ENCODE measurements at regions not wholly inside any gene's neighbourhood (a gene's known extent, or its start where the extent isn't known, plus 50 kb on each side); places are given as distances from the start of the nearest gene placed in this dataset.
"Not testable (repeated sequence)": the region's sequence is repeated elsewhere in the genome, so short reads cannot be mapped to it uniquely, and the experiment has no call there.

DNA sequence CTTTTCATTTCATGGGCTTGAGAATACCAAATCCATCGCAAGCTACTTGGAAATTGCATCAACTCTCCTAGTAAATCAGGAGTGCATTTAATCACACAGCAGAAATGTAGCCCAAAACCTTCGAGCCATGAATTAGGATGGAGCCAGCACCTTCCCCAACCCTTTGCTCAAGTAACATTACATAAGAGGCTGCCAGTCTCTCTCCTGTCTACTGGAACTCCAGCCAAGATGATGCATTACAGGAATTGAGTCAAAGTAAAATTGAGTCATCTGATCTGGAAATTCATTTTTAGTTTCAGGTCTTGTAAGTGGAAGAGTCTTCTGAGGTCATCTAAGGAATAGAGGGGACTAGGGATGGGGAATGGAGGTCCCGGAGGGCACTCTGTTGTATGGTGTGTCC lies 69.7 kb upstream of the FHIP2A start:
- H3K27me3 ChIP-seq = no peaks in the 10 kb centered on the region
- no peaks in the 10 kb centered on the region for H3K9me3 ChIP-seq
- peaks cover 4% of the 10 kb centered on the region for H3K4me1 ChIP-seq
- no peak for DNase-seq
- no peak overlapping the region for H3K4me3 ChIP-seq
- TF ChIP-seq CTCF (IDR thresholded peaks at IDR 0.05) = no peak
- no peak overlapping the region for H3K27ac ChIP-seq
- H3K36me3 ChIP-seq = no peaks in the 10 kb centered on the region
- no peak for ATAC-seq
- intact Hi-C loops (cut with DNase I) = no loop called here

GRCh38 chr10:114752570-114752969 lies 69.0 kb upstream of the FHIP2A start:
- H3K36me3 ChIP-seq; DNase-seq; H3K4me3 ChIP-seq; H3K9me3 ChIP-seq; H3K27ac ChIP-seq; intact Hi-C loops (cut with DNase I); ATAC-seq; H3K27me3 ChIP-seq; H3K4me1 ChIP-seq: not testable (repeated sequence)

DNA sequence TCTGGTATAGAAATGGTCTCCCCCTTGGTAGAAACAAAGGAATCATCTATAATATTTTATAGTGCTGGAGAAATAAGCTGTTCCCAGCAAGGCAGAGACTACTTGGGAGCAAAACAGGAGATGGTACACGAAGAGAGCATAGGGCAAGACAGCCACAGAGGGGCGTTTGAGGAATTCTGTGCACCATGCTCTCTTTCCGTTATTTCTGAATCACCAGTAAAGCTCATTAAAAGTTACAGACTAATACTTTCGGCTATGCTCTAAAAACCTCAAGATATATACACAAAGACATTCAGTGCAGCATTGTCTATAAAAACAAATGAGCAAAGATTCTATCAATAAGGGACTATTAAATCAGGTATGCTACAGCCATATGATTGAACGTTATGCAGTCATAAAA lies 68.5 kb upstream of the FHIP2A start:
- H3K36me3 ChIP-seq = no peaks in the 10 kb centered on the region
- peaks cover 4% of the 10 kb centered on the region for H3K4me1 ChIP-seq
- no peaks in the 10 kb centered on the region for H3K9me3 ChIP-seq
- no peak for ATAC-seq
- intact Hi-C loops (cut with DNase I) = no loop called here
- DNase-seq = no peak
- H3K4me3 ChIP-seq = no peak overlapping the region
- H3K27ac ChIP-seq = no peak overlapping the region
- no peak for TF ChIP-seq CTCF (IDR thresholded peaks at IDR 0.05)
- H3K27me3 ChIP-seq = no peaks in the 10 kb centered on the region

- Histone ChIP-seq H3K27ac (no peak overlapping the region), H3K4me3 (no peak overlapping the region), H3K36me3 (no peaks in the 10 kb centered on the region), H3K27me3 (no peaks in the 10 kb centered on the region), H3K4me1 (no peaks in the 10 kb centered on the region), H3K9me3 (no peaks in the 10 kb centered on the region)
- intact Hi-C loops (cut with DNase I) = no loop called here
- ATAC-seq = no peak
- no peak for DNase-seq
- no peak for TF ChIP-seq CTCF (IDR thresholded peaks at IDR 0.05)
These were observed 66.9 kb upstream of the FHIP2A start for GRCh38 chr10:114754445-114755320.

- Histone ChIP-seq H3K36me3 (no peaks in the 10 kb centered on the region), H3K27me3 (no peaks in the 10 kb centered on the region), H3K9me3 (no peaks in the 10 kb centered on the region), H3K27ac (no peak overlapping the region), H3K4me1 (no peaks in the 10 kb centered on the region), H3K4me3 (no peak overlapping the region)
- TF ChIP-seq CTCF (IDR thresholded peaks at IDR 0.05) = no peak
- no peak for DNase-seq
- no peak for ATAC-seq
- intact Hi-C loops (cut with DNase I) = no loop called here
These were observed 66.0 kb upstream of the FHIP2A start for GRCh38 chr10:114755537-114755936.

DNA sequence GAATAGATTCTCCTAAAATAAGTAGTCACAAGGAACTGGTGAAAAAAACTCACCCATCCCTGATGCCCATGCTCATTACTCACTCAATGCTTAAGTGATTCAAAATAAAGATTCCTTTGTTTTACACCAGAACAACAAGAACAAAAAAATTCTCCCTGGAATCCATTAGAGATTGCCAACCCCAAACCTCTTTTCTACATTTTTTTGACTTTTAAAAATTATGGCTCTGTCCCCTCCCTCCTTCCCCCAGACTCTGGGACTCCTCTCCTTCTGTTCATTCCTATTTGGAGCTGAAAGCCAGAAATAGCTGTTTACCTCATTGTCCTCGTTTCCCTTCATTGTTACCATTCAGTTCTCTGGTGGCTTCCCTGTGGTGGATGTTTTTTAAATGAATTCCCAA lies 63.2 kb upstream of the FHIP2A start:
- no peak overlapping the region for H3K27ac ChIP-seq
- no peak for DNase-seq
- no peaks in the 10 kb centered on the region for H3K36me3 ChIP-seq
- no peaks in the 10 kb centered on the region for H3K9me3 ChIP-seq
- no peak for ATAC-seq
- intact Hi-C loops (cut with DNase I) = no loop called here
- TF ChIP-seq CTCF (IDR thresholded peaks at IDR 0.05) = no peak
- H3K27me3 ChIP-seq = no peaks in the 10 kb centered on the region
- no peaks in the 10 kb centered on the region for H3K4me1 ChIP-seq
- H3K4me3 ChIP-seq = no peak overlapping the region
